HepG2 (cell line): ENCODE measurements at regions not wholly inside any gene's neighbourhood (a gene's known extent, or its start where the extent isn't known, plus 50 kb on each side); places are given as distances from the start of the nearest gene placed in this dataset.

ENCODE experiments used
- ATAC-seq: fragments of 200-7000 bp; cut with Tn5 transposase; 3 replicates; pipeline ENCODE4 v1.9.1; 2020; ENCODE audit warnings: mild to moderate bottlenecking, moderate library complexity
- BruUV-seq: library from RNA; stranded (reverse); fragments of 400-500 nt; replicated peaks from 2 replicates; lab custom pipeline; 2021; lab: Mats Ljungman, UMichigan
- CTCF ChIA-PET: fragments of 300-600 bp; formaldehyde crosslinking; extraction: SDS; loops from one replicate; lab custom pipeline; 2021; ENCODE audit warnings: low total read pairs, inconsistent platforms, low intra/inter-chr PET ratio; lab: Yijun Ruan, JAX
- POLR2A ChIA-PET: fragments of 350-600 bp; sonication (Branson Sonifier 250); formaldehyde crosslinking; loops from one replicate; lab custom pipeline; 2020; ENCODE audit warnings: antibody characterized with exemption, inconsistent platforms; lab: Yijun Ruan, JAX
- DNase-seq: peaks from one replicate; pipeline ENCODE4 v3.0.0-alpha.2; 2015; ENCODE audit warnings: low spot score
- FAIRE-seq: peaks from 3 replicates; lab custom pipeline; 2011; peaks lifted over from hg19 to GRCh38; lab: Jason Lieb, UNC
- H2AFZ ChIP-seq: one replicate; pipeline ENCODE4 v1.6.1; 2011; ENCODE audit warnings: low read length, inconsistent platforms
- H3K27ac ChIP-seq: fragments of 300-600 bp; 3 replicates; pipeline ENCODE4 v1.8.0; 2011; ENCODE audit warnings: mixed run types, mild to moderate bottlenecking, mixed read lengths, low read length, inconsistent platforms; ENCODE audit not compliant: insufficient read depth; ENCODE audit errors: extremely low read length
- H3K27me3 ChIP-seq, 2 experiments: fragments of 200-600 bp in 1 of 2; 2 replicates in 1 of 2; 3 replicates in 1 of 2; pipeline versions ENCODE4 v1.6.0 to v1.8.0; 2011; ENCODE audit warnings: low read length in 2 of 2, mild to moderate bottlenecking in 2 of 2, moderate library complexity in 2 of 2, inconsistent platforms in 1 of 2; ENCODE audit not compliant: insufficient read depth in 2 of 2, control insufficient read depth in 1 of 2
- H3K36me3 ChIP-seq, 2 experiments: fragments of 200-600 bp in 1 of 2; replicated peaks in 1 of 2; 2 replicates in 1 of 2; 3 replicates in 1 of 2; pipeline versions ENCODE4 v1.5.1 to v1.8.0; 2011; ENCODE audit warnings: low read length in 2 of 2, inconsistent platforms in 1 of 2; ENCODE audit not compliant: insufficient read depth in 2 of 2, control insufficient read depth in 1 of 2
- H3K4me1 ChIP-seq: 2 replicates; pipeline ENCODE4 v1.5.1; 2012; ENCODE audit warnings: low read length, inconsistent platforms; ENCODE audit not compliant: insufficient read depth
- H3K4me2 ChIP-seq: 2 replicates; pipeline ENCODE4 v1.6.0; 2011; ENCODE audit warnings: low read depth, low read length, inconsistent platforms
- H3K4me3 ChIP-seq, 3 experiments: fragments of 200-600 bp in 1 of 3; sonication (generic), shearing (Covaris generic) in 1 of 3; replicated peaks in 1 of 3; 2 replicates each; pipeline ENCODE4 v1.5.1; 2011 to 2016; ENCODE audit warnings: low read length in 3 of 3, inconsistent platforms in 2 of 3, low read depth in 2 of 3, mild to moderate bottlenecking in 2 of 3, control low read depth in 1 of 3, mixed read lengths in 1 of 3; ENCODE audit not compliant: insufficient read depth in 1 of 3
- H3K79me2 ChIP-seq: one replicate; pipeline ENCODE4 v1.6.1; 2011; ENCODE audit warnings: low read length, inconsistent platforms; ENCODE audit not compliant: insufficient read depth
- H3K9ac ChIP-seq: 2 replicates; pipeline ENCODE4 v1.6.0; 2011; ENCODE audit warnings: mild to moderate bottlenecking, low read depth, low read length, inconsistent platforms; ENCODE audit not compliant: insufficient read depth
- H3K9me3 ChIP-seq: 2 replicates; pipeline ENCODE4 v1.5.1; 2012; ENCODE audit warnings: mild to moderate bottlenecking, low read length
- H4K20me1 ChIP-seq: 2 replicates; pipeline ENCODE4 v1.6.0; 2011; ENCODE audit warnings: inconsistent platforms, mild to moderate bottlenecking, low read length, moderate library complexity; ENCODE audit not compliant: insufficient read depth
- HNRNPUL1 ChIP-seq: fragments of 200-400 bp; formaldehyde crosslinking; IDR thresholded peaks from 2 replicates; pipeline ENCODE4 v1.6.1; 2017; ENCODE audit warnings: low read depth, mild to moderate bottlenecking, low read length, moderate library complexity
- NR0B2 ChIP-seq: sonication (generic); formaldehyde crosslinking; IDR thresholded peaks from 2 replicates; pipeline ENCODE4 v1.4.0; 2020; ENCODE audit warnings: mild to moderate bottlenecking, missing genetic modification reagents
- SIN3B ChIP-seq: fragments of 150-350 bp; IDR thresholded peaks from 2 replicates; pipeline ENCODE4 v1.6.1; 2014; ENCODE audit warnings: low read length
- WGBS: methylation state at CpG from one replicate; pipeline ENCODE4 v1.1.6; 2017; ENCODE audit warnings: low lambda C conversion rate; 5-methylcytosine and 5-hydroxymethylcytosine counted together
- in situ Hi-C: cut with HindIII; loops from 2 replicates; pipeline ENCODE4 v1.10.0; 2017; ENCODE audit warnings: low pct_unique_long_range_greater_than_20kb; ENCODE audit not compliant: extremely low pct_ligation_motif_present
- intact Hi-C: fragments of 100-400 bp; cut with micrococcal nuclease; formaldehyde crosslinking; loops from one replicate; pipeline ENCODE4 v1.10.0; 2022; ENCODE audit not compliant: unreplicated experiment

- no TSS peak for BruUV-seq
- no peak overlapping the region for H3K4me2 ChIP-seq
- POLR2A ChIA-PET, result no interaction called here
- no peak overlapping the region for H3K9ac ChIP-seq
- no peak overlapping the region for H3K4me3 ChIP-seq
- no peaks in the 10 kb centered on the region for H3K36me3 ChIP-seq
- H4K20me1 ChIP-seq, result no peaks in the 10 kb centered on the region
- H3K9me3 ChIP-seq, result no peaks in the 10 kb centered on the region
- H3K4me1 ChIP-seq, result peaks cover 11% of the 10 kb centered on the region; the same call in 1 of the 2 replicates
- no peak overlapping the region for H2AFZ ChIP-seq
- H3K79me2 ChIP-seq, result no peaks in the 10 kb centered on the region
- no peak overlapping the region for H3K27ac ChIP-seq
- in situ Hi-C loops, result no loop called here
- no peaks in the 10 kb centered on the region for H3K27me3 ChIP-seq
- FAIRE-seq (no peak), ATAC-seq (no peak), DNase-seq (no peak)
- intact Hi-C loops, result no loop called here
- 84% methylated on average over 2 of the region's 2 CpGs for WGBS
- CTCF ChIA-PET, result no interaction called here
- TF ChIP-seq NR0B2 (CRISPR knock-in tag) (no peak), SIN3B (no peak)
These were observed 55.4 kb upstream of the MIER3 start for GRCh38 chr5:57007344-57007743.

GRCh38 chr5:57009811-57010210 is 57.9 kb upstream of the MIER3 start:
- Histone ChIP-seq H3K9me3 (no peaks in the 10 kb centered on the region), H4K20me1 (no peaks in the 10 kb centered on the region), H3K79me2 (no peaks in the 10 kb centered on the region), H3K4me1 (peaks cover 7% of the 10 kb centered on the region; the same call in 1 of the 2 replicates), H3K27me3 (no peaks in the 10 kb centered on the region), H3K4me3 (no peak overlapping the region), H2AFZ (no peak overlapping the region), H3K27ac (no peak overlapping the region), H3K36me3 (no peaks in the 10 kb centered on the region), H3K9ac (no peak overlapping the region), H3K4me2 (no peak overlapping the region)
- no peak for FAIRE-seq
- BruUV-seq, result no TSS peak
- ChIA-PET CTCF (no interaction called here), POLR2A (no interaction called here)
- DNase-seq, result no peak
- ATAC-seq, result no peak
- intact Hi-C loops, result no loop called here
- in situ Hi-C loops, result no loop called here
- TF ChIP-seq HNRNPUL1, result no peak
- WGBS, result 70% methylated on average over 7 of the region's 7 CpGs
